ENCODE measurements at regions not wholly inside any gene's neighbourhood (a gene's known extent, or its start where the extent isn't known, plus 50 kb on each side); places are given as distances from the start of the nearest gene placed in this dataset.

DNA sequence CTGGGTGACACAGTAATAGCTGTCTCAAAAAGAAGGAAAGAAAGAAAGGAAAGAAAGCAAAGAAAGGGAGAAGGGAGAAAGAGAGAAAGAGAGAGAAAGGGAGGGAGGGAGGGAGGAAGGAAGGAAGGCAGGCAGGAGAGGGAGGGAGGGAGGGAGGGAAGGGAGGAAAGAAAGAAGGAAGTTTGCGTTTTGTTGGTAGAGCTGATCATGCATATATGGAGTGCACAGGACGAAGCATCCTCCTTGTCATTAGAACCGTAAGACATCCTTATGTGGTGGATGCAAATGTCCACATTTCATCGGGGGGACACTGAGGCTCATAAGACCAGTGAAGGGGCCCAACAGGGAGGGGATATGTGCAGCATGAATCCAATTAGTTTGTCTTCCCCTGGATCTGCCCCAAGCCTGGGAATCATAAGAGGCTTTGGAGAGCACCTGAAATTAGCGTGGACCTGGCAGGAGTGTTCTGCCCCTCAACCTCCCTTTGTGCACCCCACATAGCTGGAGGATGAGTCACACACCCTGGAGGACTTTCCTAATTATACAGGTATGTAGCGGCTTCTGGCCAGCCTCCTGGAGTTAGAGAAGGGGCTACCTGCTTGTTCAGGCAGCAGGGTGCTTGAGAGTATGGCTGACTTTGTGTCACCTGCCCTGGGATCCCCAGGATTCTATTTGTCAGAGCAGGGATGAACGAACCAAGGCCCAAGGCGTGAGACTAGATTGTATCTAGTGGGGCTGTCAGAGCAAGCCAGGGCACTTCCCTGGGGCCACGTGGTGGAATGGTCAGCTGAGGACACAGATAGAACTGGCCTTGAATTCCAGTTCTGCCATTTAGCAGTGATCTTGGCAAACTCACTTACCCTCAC, 119.7 kb upstream of the CD82 start:
- no TSS peak for BruUV-seq (replicated peaks)
- RAD21 ChIA-PET (ENCODE audit: unreplicated experiment) = no interaction called here
- Histone ChIP-seq H3K4me3 (no peak overlapping the region), H3K36me3 (ENCODE audit: control insufficient read depth in 2 of 2, insufficient read depth in 2 of 2, low read length in 1 of 2) (no peaks in the 10 kb centered on the region), H3K27me3 (replicated peaks in 1 of 2; ENCODE audit: control insufficient read depth in 2 of 2, insufficient read depth in 2 of 2, low read length in 1 of 2) (no peaks in the 10 kb centered on the region), H3K27ac (ENCODE audit: control insufficient read depth, insufficient read depth) (no peak overlapping the region), H3K9me3 (replicated peaks; ENCODE audit: control insufficient read depth, insufficient read depth, low read length) (no peaks in the 10 kb centered on the region), H3K4me2 (ENCODE audit: control insufficient read depth, insufficient read depth) (no peak overlapping the region), H2AFZ (ENCODE audit: control insufficient read depth, low read depth, low read length) (no peak overlapping the region), H3K9ac (ENCODE audit: control insufficient read depth, insufficient read depth, low read length) (no peak overlapping the region), H3K4me1 (ENCODE audit: control insufficient read depth, insufficient read depth, low read length) (no peaks in the 10 kb centered on the region), H3K79me2 (ENCODE audit: control insufficient read depth, insufficient read depth, low read length) (no peaks in the 10 kb centered on the region), H4K20me1 (ENCODE audit: control insufficient read depth, insufficient read depth) (no peaks in the 10 kb centered on the region)
- DNase-seq (ENCODE audit: low read depth, low spot score) (no peak), ATAC-seq (no peak), FAIRE-seq (no peak)
- intact Hi-C loops (cut with micrococcal nuclease; ENCODE audit: unreplicated experiment) (no loop called here), in situ Hi-C loops (cut with MboI) (no loop called here)
- CTCF ChIA-PET = no interaction called here
- TF ChIP-seq CBFB (IDR thresholded peaks at IDR 0.05; ENCODE audit: low read depth) (no peak), TAF1 (IDR thresholded peaks at IDR 0.05; ENCODE audit: borderline replicate concordance, low read depth, low read length) (no peak), SREBF2 (IDR thresholded peaks at IDR 0.05; ENCODE audit: low read length) (no peak), TCF7 (IDR thresholded peaks at IDR 0.05; ENCODE audit: borderline replicate concordance) (no peak), BCL11A (IDR thresholded peaks at IDR 0.05; ENCODE audit: low read depth, low read length) (no peak), RBBP5 (conservative IDR thresholded peaks at IDR 0.05) (no peak), EP300 (IDR thresholded peaks at IDR 0.05; ENCODE audit: borderline replicate concordance in 1 of 2, control insufficient read depth in 1 of 2, low read depth in 2 of 2, low read length in 2 of 2) (no peak), STAT3 (IDR thresholded peaks at IDR 0.05; ENCODE audit: low read depth, low read length) (no peak), MYC (IDR thresholded peaks at IDR 0.05; ENCODE audit: insufficient read depth, insufficient read length, insufficient replicate concordance, low read length, severe bottlenecking) (no peak), ZNF384 (IDR thresholded peaks at IDR 0.05; ENCODE audit: borderline replicate concordance, low read depth, low read length) (no peak), SREBF1 (IDR thresholded peaks at IDR 0.05; ENCODE audit: low read length) (no peak)
- TF ChIP-seq, protein P1, sequence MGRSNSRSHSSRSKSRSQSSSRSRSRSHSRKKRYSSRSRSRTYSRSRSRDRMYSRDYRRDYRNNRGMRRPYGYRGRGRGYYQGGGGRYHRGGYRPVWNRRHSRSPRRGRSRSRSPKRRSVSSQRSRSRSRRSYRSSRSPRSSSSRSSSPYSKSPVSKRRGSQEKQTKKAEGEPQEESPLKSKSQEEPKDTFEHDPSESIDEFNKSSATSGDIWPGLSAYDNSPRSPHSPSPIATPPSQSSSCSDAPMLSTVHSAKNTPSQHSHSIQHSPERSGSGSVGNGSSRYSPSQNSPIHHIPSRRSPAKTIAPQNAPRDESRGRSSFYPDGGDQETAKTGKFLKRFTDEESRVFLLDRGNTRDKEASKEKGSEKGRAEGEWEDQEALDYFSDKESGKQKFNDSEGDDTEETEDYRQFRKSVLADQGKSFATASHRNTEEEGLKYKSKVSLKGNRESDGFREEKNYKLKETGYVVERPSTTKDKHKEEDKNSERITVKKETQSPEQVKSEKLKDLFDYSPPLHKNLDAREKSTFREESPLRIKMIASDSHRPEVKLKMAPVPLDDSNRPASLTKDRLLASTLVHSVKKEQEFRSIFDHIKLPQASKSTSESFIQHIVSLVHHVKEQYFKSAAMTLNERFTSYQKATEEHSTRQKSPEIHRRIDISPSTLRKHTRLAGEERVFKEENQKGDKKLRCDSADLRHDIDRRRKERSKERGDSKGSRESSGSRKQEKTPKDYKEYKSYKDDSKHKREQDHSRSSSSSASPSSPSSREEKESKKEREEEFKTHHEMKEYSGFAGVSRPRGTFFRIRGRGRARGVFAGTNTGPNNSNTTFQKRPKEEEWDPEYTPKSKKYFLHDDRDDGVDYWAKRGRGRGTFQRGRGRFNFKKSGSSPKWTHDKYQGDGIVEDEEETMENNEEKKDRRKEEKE (IDR thresholded peaks at IDR 0.05) = no peak
- TF ChIP-seq, protein P2, sequence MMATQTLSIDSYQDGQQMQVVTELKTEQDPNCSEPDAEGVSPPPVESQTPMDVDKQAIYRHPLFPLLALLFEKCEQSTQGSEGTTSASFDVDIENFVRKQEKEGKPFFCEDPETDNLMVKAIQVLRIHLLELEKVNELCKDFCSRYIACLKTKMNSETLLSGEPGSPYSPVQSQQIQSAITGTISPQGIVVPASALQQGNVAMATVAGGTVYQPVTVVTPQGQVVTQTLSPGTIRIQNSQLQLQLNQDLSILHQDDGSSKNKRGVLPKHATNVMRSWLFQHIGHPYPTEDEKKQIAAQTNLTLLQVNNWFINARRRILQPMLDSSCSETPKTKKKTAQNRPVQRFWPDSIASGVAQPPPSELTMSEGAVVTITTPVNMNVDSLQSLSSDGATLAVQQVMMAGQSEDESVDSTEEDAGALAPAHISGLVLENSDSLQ (IDR thresholded peaks at IDR 0.05) = no peak
- SMC1A ChIA-PET (ENCODE audit: uncharacterized antibody, unreplicated experiment) = no interaction called here
- 23% methylated on average over 9 of the region's 9 CpGs for WGBS (ENCODE audit: insufficient coverage, insufficient replicate concordance, low lambda C conversion rate, missing lambda C conversion rate)
- POLR2A ChIA-PET = no interaction called here

Measured in GM12878 (cell line).